Type B pancreatic cell (in vitro differentiated cells): ENCODE measurements at regions not wholly inside any gene's neighbourhood (a gene's known extent, or its start where the extent isn't known, plus 50 kb on each side); places are given as distances from the start of the nearest gene placed in this dataset.

Experiments used
- DNase-seq: peaks from one replicate; pipeline ENCODE4 v3.0.0; 2021; ENCODE audit warnings: mixed read lengths; ENCODE audit not compliant: unreplicated experiment; ENCODE audit errors: extremely low spot score
- H3K27ac Mint-ChIP-seq: 2 replicates; pipeline ENCODE4 v1.8.0; 2021; ENCODE audit warnings: mild to moderate bottlenecking, mixed read lengths
- H3K27me3 Mint-ChIP-seq: 2 replicates; pipeline ENCODE4 v1.8.0; 2021; ENCODE audit warnings: mixed read lengths
- H3K36me3 Mint-ChIP-seq: 2 replicates; pipeline ENCODE4 v1.8.0; 2021; ENCODE audit warnings: mixed read lengths
- H3K4me1 Mint-ChIP-seq: one replicate; pipeline ENCODE4 v1.8.0; 2021; ENCODE audit warnings: mixed read lengths; ENCODE audit not compliant: unreplicated experiment
- H3K4me3 Mint-ChIP-seq: 2 replicates; pipeline ENCODE4 v1.8.0; 2021; ENCODE audit warnings: mild to moderate bottlenecking, mixed read lengths
- H3K9me3 Mint-ChIP-seq: 2 replicates; pipeline ENCODE4 v1.8.0; 2021; ENCODE audit warnings: mixed read lengths
- TF ChIP-seq, protein P1 (sequence below): fragments of 200-600 bp; sonication (generic); conservative IDR thresholded peaks from 2 replicates; pipeline ENCODE4 v1.5.0; 2021; ENCODE audit warnings: antibody characterized with exemption, mild to moderate bottlenecking

DNA sequence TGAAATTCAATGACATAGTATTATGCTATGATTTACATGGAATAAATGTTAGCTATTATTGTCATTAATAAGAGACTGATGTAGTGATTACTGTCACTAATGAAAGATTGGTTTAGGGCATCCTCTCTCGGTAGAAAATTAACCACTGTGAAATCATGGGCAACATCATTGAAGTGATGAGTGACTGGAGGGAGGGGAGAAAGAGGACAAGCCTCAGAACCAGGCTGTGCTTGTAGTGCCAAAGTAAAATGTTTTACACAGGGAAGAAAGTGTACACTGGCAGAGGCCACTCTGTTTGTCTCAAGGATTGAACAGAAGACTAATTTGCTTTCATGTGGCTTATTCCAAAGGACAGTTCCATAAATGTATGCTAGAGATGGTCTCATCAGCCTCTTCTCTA, 456.2 kb upstream of the TCF4 start:
- no peak for DNase-seq
- peaks cover 7% of the 10 kb centered on the region for H3K4me1 Mint-ChIP-seq
- no peaks in the 10 kb centered on the region for H3K36me3 Mint-ChIP-seq
- TF ChIP-seq, protein P1, sequence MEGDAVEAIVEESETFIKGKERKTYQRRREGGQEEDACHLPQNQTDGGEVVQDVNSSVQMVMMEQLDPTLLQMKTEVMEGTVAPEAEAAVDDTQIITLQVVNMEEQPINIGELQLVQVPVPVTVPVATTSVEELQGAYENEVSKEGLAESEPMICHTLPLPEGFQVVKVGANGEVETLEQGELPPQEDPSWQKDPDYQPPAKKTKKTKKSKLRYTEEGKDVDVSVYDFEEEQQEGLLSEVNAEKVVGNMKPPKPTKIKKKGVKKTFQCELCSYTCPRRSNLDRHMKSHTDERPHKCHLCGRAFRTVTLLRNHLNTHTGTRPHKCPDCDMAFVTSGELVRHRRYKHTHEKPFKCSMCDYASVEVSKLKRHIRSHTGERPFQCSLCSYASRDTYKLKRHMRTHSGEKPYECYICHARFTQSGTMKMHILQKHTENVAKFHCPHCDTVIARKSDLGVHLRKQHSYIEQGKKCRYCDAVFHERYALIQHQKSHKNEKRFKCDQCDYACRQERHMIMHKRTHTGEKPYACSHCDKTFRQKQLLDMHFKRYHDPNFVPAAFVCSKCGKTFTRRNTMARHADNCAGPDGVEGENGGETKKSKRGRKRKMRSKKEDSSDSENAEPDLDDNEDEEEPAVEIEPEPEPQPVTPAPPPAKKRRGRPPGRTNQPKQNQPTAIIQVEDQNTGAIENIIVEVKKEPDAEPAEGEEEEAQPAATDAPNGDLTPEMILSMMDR: no peak
- H3K27ac Mint-ChIP-seq: no peak overlapping the region
- H3K4me3 Mint-ChIP-seq: no peak overlapping the region
- no peaks in the 10 kb centered on the region for H3K27me3 Mint-ChIP-seq
- no peaks in the 10 kb centered on the region for H3K9me3 Mint-ChIP-seq

- no peaks in the 10 kb centered on the region for H3K36me3 Mint-ChIP-seq
- no peak overlapping the region for H3K27ac Mint-ChIP-seq
- TF ChIP-seq, protein P1: no peak
- H3K4me1 Mint-ChIP-seq: peaks cover 7% of the 10 kb centered on the region
- H3K9me3 Mint-ChIP-seq: no peaks in the 10 kb centered on the region
- H3K4me3 Mint-ChIP-seq: no peak overlapping the region
- H3K27me3 Mint-ChIP-seq: no peaks in the 10 kb centered on the region
- no peak for DNase-seq
Observed at GRCh38 chr18:56043641-56044061, 455.7 kb upstream of the TCF4 start.

DNA sequence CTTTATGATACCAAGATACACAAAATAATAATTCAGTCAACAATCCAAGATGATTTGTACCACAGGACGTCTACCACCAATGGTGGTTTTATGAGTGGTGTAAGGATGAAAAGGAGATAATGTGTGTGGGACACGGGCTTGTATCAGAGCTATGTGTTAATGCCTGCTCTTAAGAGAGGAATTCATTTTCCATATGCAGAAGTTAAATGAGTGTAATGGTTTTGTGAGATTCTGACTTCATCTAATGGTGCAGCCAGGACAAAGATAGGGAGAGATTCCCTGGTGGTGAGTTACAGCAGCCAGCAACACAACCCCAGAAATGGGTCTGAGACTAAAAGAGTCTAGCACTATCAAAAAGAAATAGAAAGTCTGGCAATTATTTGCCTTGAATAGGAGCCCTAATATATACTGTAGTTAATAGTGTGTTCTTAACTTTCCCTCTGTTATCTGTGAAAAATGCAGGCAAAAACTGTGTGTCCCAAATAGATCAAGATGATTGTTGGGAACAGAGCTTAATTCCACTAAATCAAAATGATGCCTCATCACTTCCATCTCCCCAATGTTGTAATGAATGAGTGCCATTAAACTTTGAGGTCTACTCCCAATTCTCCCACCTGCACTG, 455.0 kb upstream of the TCF4 start:
- H3K4me3 Mint-ChIP-seq: no peak overlapping the region
- peaks cover 7% of the 10 kb centered on the region for H3K4me1 Mint-ChIP-seq
- DNase-seq: no peak
- no peaks in the 10 kb centered on the region for H3K36me3 Mint-ChIP-seq
- H3K27ac Mint-ChIP-seq: no peak overlapping the region
- TF ChIP-seq, protein P1: no peak
- H3K27me3 Mint-ChIP-seq: no peaks in the 10 kb centered on the region
- H3K9me3 Mint-ChIP-seq: no peaks in the 10 kb centered on the region

DNA sequence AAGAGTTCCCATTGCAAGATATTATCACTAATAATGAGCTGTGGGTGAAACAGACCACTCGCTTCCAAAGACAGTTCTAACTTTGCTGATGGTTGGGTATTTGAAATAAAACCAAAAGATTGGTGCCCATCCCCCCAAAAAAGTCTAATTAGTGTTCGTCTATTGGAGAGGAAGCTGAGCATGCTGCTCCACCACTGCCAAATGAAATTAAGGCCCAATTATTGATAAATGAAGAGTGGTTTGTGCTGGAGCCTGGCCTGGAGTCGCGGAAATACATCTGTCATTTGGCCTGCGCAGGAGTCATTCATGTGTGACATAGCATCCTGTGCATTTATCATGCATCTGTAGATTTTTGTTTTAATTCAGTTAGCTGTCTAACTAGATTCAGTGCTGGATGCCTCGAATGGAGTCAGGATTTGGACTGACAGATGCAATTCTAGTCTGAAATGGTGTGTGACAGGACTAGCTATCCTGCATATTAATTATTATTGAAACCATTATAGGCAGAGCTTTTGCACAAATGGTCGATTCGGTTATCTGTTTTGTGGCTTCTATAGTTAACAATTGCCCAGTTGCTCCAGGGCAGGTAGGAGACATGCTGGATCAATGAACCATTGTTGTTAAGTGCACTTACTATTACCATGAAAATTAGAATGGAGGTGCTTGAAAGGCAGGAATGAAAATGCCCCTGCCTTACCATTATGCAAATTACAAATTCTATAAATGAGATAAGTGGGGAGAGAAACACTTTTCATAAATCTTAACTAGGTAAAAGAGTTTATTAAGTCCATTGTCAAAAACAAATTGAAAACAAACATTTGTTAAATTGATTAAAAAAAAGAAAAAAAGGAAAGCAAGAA, 450.4 kb upstream of the TCF4 start:
- Mint-ChIP-seq H3K36me3 (no peaks in the 10 kb centered on the region), H3K4me1 (peaks cover 6% of the 10 kb centered on the region), H3K4me3 (no peak overlapping the region), H3K27ac (no peak overlapping the region), H3K9me3 (peaks cover 14% of the 10 kb centered on the region), H3K27me3 (no peaks in the 10 kb centered on the region)
- TF ChIP-seq, protein P1: no peak
- DNase-seq: no peak

DNA sequence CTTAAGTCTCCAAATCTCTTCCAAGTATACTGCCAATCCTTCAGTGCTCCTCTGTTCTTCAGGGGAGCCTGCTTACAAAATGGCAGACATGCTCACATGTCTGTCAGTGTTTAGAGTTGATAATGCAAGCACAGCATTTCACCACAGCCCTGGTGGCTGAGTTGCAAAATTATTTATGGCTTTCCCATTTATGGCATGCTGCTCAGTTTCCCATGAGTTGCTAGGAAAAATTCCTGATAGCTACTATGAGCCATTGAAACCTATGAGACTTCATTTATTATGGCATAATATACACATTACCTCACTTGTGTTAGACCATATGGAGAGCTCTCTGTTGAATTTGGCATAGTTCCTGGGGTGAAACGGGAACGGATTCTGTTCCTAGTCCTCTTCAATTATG, 448.7 kb upstream of the TCF4 start:
- Mint-ChIP-seq H3K36me3 (no peaks in the 10 kb centered on the region), H3K4me1 (no peaks in the 10 kb centered on the region), H3K27me3 (no peaks in the 10 kb centered on the region), H3K9me3 (peaks cover 14% of the 10 kb centered on the region), H3K4me3 (no peak overlapping the region), H3K27ac (no peak overlapping the region)
- TF ChIP-seq, protein P1: no peak
- no peak for DNase-seq
